GM12878 (cell line): ENCODE measurements at regions not wholly inside any gene's neighbourhood (a gene's known extent, or its start where the extent isn't known, plus 50 kb on each side); places are given as distances from the start of the nearest gene placed in this dataset.

Source experiments
- EZH2 ChIP-seq: IDR thresholded peaks from 2 replicates; pipeline ENCODE4 v1.6.1; 2012; ENCODE audit warnings: low read depth, mild to moderate bottlenecking, control low read depth, inconsistent platforms, low read length, borderline replicate concordance; ENCODE audit not compliant: control insufficient read depth
- MXI1 ChIP-seq: fragments of 150-350 bp; IDR thresholded peaks from 2 replicates; pipeline ENCODE4 v1.6.1; 2011; ENCODE audit warnings: low read depth, mild to moderate bottlenecking, inconsistent platforms, low read length, improper control_type of control experiment
- NRF1 ChIP-seq: conservative IDR thresholded peaks from 2 replicates; pipeline ENCODE4 v1.6.1; 2011; ENCODE audit warnings: mild to moderate bottlenecking, low read depth, low read length, improper control_type of control experiment
- PAX5 ChIP-seq: IDR thresholded peaks from 2 replicates; pipeline ENCODE4 v1.6.1; 2011; ENCODE audit warnings: low read depth, low read length, borderline replicate concordance
- POLR2A ChIP-seq: IDR thresholded peaks from 2 replicates; pipeline ENCODE4 v1.6.1; 2011; ENCODE audit warnings: low read depth, mild to moderate bottlenecking, low read length
- POLR2AphosphoS5 ChIP-seq: IDR thresholded peaks from 2 replicates; pipeline ENCODE4 v1.6.1; 2011; ENCODE audit warnings: mild to moderate bottlenecking, low read length, inconsistent platforms
- RB1 ChIP-seq: fragments of 450-650 bp; formaldehyde crosslinking; IDR thresholded peaks from 2 replicates; pipeline ENCODE4 v1.6.1; 2017; ENCODE audit warnings: mild to moderate bottlenecking, borderline replicate concordance
- RELA ChIP-seq: fragments of 450-650 bp; IDR thresholded peaks from 2 replicates; pipeline ENCODE4 v1.8.0; 2014; ENCODE audit warnings: borderline replicate concordance; ENCODE audit not compliant: partially characterized antibody
- SREBF1 ChIP-seq: IDR thresholded peaks from 2 replicates; pipeline ENCODE4 v1.6.1; 2012; ENCODE audit warnings: mild to moderate bottlenecking, low read length
- SRF ChIP-seq, 2 experiments: IDR thresholded peaks; 2 replicates each; pipeline ENCODE4 v1.6.1; 2011; ENCODE audit warnings: low read depth in 2 of 2, low read length in 2 of 2, mild to moderate bottlenecking in 1 of 2, moderate library complexity in 1 of 2
- TF ChIP-seq, protein P1 (sequence below): IDR thresholded peaks from 2 replicates; pipeline ENCODE4 v1.6.1; 2012; ENCODE audit warnings: low read length, inconsistent platforms
- TF ChIP-seq, protein P2 (sequence below), 3 experiments: IDR thresholded peaks in 2 of 3; conservative IDR thresholded peaks in 1 of 3; 2 replicates each; pipeline ENCODE4 v1.5.1; 2011; ENCODE audit warnings: low read depth in 3 of 3, low read length in 3 of 3, mild to moderate bottlenecking in 3 of 3, control low read depth in 2 of 3, moderate library complexity in 2 of 3, inconsistent platforms in 1 of 3, mixed read lengths in 1 of 3; ENCODE audit not compliant: control insufficient read depth in 2 of 3, insufficient read depth in 1 of 3; ENCODE audit errors: extremely low read depth in 1 of 3
- TF ChIP-seq, protein P3 (sequence below): IDR thresholded peaks from 2 replicates; pipeline ENCODE4 v1.6.1; 2011; ENCODE audit warnings: mild to moderate bottlenecking, low read depth, low read length, moderate library complexity; ENCODE audit not compliant: insufficient replicate concordance
- TF ChIP-seq, protein P4 (sequence below): IDR thresholded peaks from 2 replicates; pipeline ENCODE4 v1.6.1; 2011; ENCODE audit warnings: low read depth, mild to moderate bottlenecking, low read length, moderate library complexity, borderline replicate concordance; ENCODE audit errors: extremely low read depth

DNA sequence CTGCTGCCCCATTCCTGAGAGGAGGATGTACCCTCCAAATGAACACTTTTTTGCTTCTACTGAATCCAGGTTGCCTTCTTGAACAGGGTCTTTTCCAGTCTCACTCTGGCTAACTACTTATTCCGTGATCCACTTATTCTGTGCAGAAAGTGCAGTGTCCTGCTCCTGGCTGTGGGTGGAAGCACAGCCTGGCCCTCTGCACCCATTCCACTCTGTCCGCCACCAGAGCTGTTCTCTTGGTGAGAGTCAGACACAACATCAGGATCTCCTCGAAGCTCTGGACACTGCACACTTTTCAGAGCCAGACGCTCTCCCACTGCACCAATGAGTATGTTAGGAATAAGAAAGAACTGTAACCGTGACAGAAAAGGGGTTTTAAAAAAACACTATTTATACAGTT, 174.2 kb downstream of the MCHR2 start:
- TF ChIP-seq, protein P1, sequence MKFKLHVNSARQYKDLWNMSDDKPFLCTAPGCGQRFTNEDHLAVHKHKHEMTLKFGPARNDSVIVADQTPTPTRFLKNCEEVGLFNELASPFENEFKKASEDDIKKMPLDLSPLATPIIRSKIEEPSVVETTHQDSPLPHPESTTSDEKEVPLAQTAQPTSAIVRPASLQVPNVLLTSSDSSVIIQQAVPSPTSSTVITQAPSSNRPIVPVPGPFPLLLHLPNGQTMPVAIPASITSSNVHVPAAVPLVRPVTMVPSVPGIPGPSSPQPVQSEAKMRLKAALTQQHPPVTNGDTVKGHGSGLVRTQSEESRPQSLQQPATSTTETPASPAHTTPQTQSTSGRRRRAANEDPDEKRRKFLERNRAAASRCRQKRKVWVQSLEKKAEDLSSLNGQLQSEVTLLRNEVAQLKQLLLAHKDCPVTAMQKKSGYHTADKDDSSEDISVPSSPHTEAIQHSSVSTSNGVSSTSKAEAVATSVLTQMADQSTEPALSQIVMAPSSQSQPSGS = no peak
- TF ChIP-seq EZH2 (no peak), POLR2AphosphoS5 (no peak), PAX5 (no peak), POLR2A (no peak), SRF (IDR thresholded peaks at IDR 0.05; ENCODE audit: low read depth in 2 of 2, low read length in 2 of 2) (no peak), RB1 (no peak), NRF1 (no peak), RELA (no peak), SREBF1 (no peak), MXI1 (no peak)
- TF ChIP-seq, protein P2, sequence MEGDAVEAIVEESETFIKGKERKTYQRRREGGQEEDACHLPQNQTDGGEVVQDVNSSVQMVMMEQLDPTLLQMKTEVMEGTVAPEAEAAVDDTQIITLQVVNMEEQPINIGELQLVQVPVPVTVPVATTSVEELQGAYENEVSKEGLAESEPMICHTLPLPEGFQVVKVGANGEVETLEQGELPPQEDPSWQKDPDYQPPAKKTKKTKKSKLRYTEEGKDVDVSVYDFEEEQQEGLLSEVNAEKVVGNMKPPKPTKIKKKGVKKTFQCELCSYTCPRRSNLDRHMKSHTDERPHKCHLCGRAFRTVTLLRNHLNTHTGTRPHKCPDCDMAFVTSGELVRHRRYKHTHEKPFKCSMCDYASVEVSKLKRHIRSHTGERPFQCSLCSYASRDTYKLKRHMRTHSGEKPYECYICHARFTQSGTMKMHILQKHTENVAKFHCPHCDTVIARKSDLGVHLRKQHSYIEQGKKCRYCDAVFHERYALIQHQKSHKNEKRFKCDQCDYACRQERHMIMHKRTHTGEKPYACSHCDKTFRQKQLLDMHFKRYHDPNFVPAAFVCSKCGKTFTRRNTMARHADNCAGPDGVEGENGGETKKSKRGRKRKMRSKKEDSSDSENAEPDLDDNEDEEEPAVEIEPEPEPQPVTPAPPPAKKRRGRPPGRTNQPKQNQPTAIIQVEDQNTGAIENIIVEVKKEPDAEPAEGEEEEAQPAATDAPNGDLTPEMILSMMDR (IDR thresholded peaks at IDR 0.05 in 2 of 3, conservative IDR thresholded peaks at IDR 0.05 in 1 of 3; ENCODE audit: control insufficient read depth in 2 of 3, extremely low read depth in 1 of 3, insufficient read depth in 1 of 3, low read depth in 3 of 3, low read length in 3 of 3) = no peak
- TF ChIP-seq, protein P3, sequence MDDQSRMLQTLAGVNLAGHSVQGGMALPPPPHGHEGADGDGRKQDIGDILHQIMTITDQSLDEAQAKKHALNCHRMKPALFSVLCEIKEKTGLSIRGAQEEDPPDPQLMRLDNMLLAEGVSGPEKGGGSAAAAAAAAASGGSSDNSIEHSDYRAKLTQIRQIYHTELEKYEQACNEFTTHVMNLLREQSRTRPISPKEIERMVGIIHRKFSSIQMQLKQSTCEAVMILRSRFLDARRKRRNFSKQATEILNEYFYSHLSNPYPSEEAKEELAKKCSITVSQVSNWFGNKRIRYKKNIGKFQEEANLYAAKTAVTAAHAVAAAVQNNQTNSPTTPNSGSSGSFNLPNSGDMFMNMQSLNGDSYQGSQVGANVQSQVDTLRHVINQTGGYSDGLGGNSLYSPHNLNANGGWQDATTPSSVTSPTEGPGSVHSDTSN = no peak
- TF ChIP-seq, protein P4, sequence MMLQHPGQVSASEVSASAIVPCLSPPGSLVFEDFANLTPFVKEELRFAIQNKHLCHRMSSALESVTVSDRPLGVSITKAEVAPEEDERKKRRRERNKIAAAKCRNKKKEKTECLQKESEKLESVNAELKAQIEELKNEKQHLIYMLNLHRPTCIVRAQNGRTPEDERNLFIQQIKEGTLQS = no peak
